GM10266 (cell line): ENCODE measurements at regions not wholly inside any gene's neighbourhood (a gene's known extent, or its start where the extent isn't known, plus 50 kb on each side); places are given as distances from the start of the nearest gene placed in this dataset.

ENCODE experiments used
- DNase-seq: peaks from one replicate; pipeline ENCODE4 v3.0.0; 2012; ENCODE audit errors: extremely low spot score
- TF ChIP-seq, protein P1 (sequence below): IDR thresholded peaks from 2 replicates; pipeline ENCODE4 v1.5.1; 2012; ENCODE audit warnings: mild to moderate bottlenecking, low read depth; ENCODE audit not compliant: control insufficient read depth, insufficient read depth; ENCODE audit errors: missing control alignments

DNA sequence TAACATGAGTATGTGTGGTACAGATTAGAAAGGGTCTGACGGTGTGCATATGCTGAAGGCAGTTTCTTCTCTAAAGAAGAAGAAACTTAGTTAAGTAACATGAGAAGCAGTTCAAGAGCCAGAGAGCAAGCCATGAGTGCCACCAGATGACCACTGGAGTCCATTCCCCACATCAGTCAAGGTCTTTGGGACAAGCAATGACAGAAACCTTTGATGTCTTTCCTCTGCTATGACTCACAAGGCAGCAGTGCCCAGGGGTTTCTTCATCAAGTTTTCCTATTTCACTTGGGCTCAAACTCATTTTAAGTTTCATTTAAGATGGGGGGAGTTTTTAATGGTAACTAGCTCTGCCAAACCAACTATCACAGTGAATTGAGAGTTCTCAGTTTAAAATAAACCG is 303.8 kb upstream of the TBX18 start:
- TF ChIP-seq, protein P1, sequence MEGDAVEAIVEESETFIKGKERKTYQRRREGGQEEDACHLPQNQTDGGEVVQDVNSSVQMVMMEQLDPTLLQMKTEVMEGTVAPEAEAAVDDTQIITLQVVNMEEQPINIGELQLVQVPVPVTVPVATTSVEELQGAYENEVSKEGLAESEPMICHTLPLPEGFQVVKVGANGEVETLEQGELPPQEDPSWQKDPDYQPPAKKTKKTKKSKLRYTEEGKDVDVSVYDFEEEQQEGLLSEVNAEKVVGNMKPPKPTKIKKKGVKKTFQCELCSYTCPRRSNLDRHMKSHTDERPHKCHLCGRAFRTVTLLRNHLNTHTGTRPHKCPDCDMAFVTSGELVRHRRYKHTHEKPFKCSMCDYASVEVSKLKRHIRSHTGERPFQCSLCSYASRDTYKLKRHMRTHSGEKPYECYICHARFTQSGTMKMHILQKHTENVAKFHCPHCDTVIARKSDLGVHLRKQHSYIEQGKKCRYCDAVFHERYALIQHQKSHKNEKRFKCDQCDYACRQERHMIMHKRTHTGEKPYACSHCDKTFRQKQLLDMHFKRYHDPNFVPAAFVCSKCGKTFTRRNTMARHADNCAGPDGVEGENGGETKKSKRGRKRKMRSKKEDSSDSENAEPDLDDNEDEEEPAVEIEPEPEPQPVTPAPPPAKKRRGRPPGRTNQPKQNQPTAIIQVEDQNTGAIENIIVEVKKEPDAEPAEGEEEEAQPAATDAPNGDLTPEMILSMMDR = no peak
- DNase-seq = no peak

DNA sequence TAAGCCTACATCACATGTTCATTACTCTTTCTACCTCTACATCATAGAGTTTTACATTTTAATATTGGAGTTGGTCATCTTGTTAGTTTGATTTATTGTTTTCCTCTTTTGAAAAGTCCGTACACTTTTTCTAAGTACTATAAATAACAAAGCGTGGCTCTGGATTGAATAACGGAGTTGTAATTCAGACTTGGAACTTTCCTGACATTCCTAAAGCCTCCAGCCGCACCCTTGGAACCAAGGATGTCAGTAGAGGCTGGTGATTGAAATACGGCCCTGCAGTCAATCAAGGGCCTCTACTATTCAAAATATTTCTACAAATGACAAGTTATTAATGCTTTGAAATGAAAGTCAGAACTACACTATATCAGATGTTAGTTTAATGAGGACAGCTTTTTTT is 301.9 kb upstream of the TBX18 start:
- TF ChIP-seq, protein P1 = no peak
- no peak for DNase-seq

DNA sequence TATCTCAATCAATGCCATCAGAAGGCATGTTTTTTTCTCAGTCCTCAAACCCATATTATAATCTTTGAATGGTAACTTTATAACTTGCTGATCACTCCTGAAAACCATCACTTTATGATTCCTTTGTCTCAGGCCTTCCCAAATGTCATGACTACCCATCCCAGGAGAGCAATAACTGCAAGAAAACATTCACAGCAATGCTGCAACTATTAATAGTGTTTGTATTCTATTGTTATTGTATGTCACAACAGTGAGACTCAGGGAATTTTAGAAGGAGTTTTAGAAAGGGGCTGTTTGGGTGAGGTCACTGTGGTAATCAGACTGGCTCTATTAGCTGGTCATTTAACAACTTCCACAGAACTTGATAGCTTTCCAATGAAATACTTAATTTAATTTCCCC is 301.4 kb upstream of the TBX18 start:
- DNase-seq = no peak

DNA sequence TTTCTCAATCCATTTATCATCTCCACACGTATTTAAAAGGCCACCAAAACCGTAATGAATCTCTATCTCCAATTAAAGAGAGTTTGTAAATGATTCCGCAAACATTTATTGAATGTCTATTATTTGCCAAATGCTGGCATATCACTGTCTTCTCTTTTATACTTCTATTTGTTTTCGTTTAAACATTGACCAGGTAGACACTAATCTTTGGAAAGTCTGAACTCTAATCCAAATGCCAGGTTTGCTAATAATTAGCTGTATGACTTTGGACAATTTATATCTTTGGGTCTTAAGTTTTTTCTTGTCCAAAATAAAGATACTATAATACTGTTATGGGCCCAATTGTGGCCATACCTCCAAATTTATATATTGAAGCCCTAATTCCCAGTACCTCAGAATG is 299.2 kb upstream of the TBX18 start:
- no peak for DNase-seq
- TF ChIP-seq, protein P1 = no peak

More for the DNA sequence above, 301.4 kb upstream of the TBX18 start:
- TF ChIP-seq, protein P1 = no peak

DNA sequence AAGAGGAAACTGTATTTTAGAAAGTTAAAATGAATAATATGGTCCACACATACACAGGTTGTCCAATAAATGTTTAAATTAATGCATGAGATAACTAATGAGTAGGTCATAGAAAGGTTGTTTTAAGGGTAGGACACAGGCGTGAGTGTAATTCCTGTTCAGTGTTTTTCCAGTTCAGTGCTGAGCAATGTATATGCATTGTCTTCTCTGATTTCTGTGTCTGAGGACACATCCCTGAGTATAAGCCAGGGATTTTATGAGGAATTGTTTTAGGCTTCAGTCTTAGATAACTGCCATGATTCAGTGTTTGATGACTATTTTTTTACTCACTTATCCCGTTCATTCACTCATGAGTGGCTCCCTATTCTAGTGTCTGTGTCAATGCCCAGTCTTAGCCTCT is 298.5 kb upstream of the TBX18 start:
- TF ChIP-seq, protein P1 = no peak
- no peak for DNase-seq

DNA sequence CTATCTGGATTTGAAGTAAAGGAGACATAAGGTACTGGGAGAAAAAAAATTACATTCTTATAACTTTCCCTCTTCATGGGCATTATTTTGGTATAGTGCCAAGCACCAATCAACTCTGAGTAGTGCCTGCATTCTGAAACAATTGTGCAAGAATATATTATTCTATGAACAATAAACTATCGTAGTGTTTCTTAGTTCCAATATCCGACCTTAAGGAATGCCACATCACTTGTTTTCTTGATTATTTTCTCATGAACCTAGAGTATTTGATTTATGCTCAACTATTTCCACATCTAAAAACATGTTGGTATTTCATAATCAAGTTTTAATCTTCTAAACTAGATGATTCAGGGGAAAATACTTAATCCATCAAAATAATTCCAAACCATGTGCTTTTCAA is 294.4 kb upstream of the TBX18 start:
- TF ChIP-seq, protein P1 = no peak
- no peak for DNase-seq

DNA sequence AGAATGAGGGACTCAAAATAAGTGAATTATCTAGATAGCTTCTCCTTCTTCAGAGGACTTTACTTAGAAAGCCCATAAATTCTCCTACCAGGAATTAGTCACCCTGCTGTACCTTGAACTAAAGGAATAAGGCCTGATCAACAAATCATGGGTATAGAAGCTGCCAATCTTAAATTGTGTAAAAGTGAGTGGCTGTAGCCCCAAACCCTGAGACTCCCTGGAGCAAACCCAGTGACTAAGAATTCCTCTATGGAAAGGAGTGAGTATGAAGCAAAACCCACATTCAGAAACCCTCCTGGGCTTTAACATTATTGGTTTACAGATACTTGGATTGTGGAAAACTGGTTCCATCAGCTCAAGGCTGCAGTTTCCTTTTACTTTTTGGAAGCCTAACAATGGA is 285.8 kb upstream of the TBX18 start:
- TF ChIP-seq, protein P1 = no peak
- no peak for DNase-seq
